HepG2 (cell line): ENCODE measurements at regions not wholly inside any gene's neighbourhood (a gene's known extent, or its start where the extent isn't known, plus 50 kb on each side); places are given as distances from the start of the nearest gene placed in this dataset.

Experiments used
- ATAC-seq: fragments of 200-7000 bp; cut with Tn5 transposase; 3 replicates; pipeline ENCODE4 v1.9.1; 2020; ENCODE audit warnings: mild to moderate bottlenecking, moderate library complexity
- BruUV-seq: library from RNA; stranded (reverse); fragments of 400-500 nt; replicated peaks from 2 replicates; lab custom pipeline; 2021; lab: Mats Ljungman, UMichigan
- CTCF ChIA-PET: fragments of 300-600 bp; formaldehyde crosslinking; extraction: SDS; loops from one replicate; lab custom pipeline; 2021; ENCODE audit warnings: low total read pairs, inconsistent platforms, low intra/inter-chr PET ratio; lab: Yijun Ruan, JAX
- POLR2A ChIA-PET: fragments of 350-600 bp; sonication (Branson Sonifier 250); formaldehyde crosslinking; loops from one replicate; lab custom pipeline; 2020; ENCODE audit warnings: antibody characterized with exemption, inconsistent platforms; lab: Yijun Ruan, JAX
- DNase-seq: peaks from one replicate; pipeline ENCODE4 v3.0.0-alpha.2; 2015; ENCODE audit warnings: low spot score
- FAIRE-seq: peaks from 3 replicates; lab custom pipeline; 2011; peaks lifted over from hg19 to GRCh38; lab: Jason Lieb, UNC
- H2AFZ ChIP-seq: one replicate; pipeline ENCODE4 v1.6.1; 2011; ENCODE audit warnings: low read length, inconsistent platforms
- H3K27ac ChIP-seq: fragments of 300-600 bp; 3 replicates; pipeline ENCODE4 v1.8.0; 2011; ENCODE audit warnings: mixed run types, mild to moderate bottlenecking, mixed read lengths, low read length, inconsistent platforms; ENCODE audit not compliant: insufficient read depth; ENCODE audit errors: extremely low read length
- H3K27me3 ChIP-seq, 2 experiments: fragments of 200-600 bp in 1 of 2; 2 replicates in 1 of 2; 3 replicates in 1 of 2; pipeline versions ENCODE4 v1.6.0 to v1.8.0; 2011; ENCODE audit warnings: low read length in 2 of 2, mild to moderate bottlenecking in 2 of 2, moderate library complexity in 2 of 2, inconsistent platforms in 1 of 2; ENCODE audit not compliant: insufficient read depth in 2 of 2, control insufficient read depth in 1 of 2
- H3K36me3 ChIP-seq, 2 experiments: fragments of 200-600 bp in 1 of 2; replicated peaks in 1 of 2; 2 replicates in 1 of 2; 3 replicates in 1 of 2; pipeline versions ENCODE4 v1.5.1 to v1.8.0; 2011; ENCODE audit warnings: low read length in 2 of 2, inconsistent platforms in 1 of 2; ENCODE audit not compliant: insufficient read depth in 2 of 2, control insufficient read depth in 1 of 2
- H3K4me1 ChIP-seq: 2 replicates; pipeline ENCODE4 v1.5.1; 2012; ENCODE audit warnings: low read length, inconsistent platforms; ENCODE audit not compliant: insufficient read depth
- H3K4me2 ChIP-seq: 2 replicates; pipeline ENCODE4 v1.6.0; 2011; ENCODE audit warnings: low read depth, low read length, inconsistent platforms
- H3K4me3 ChIP-seq, 3 experiments: fragments of 200-600 bp in 1 of 3; sonication (generic), shearing (Covaris generic) in 1 of 3; replicated peaks in 1 of 3; 2 replicates each; pipeline ENCODE4 v1.5.1; 2011 to 2016; ENCODE audit warnings: low read length in 3 of 3, inconsistent platforms in 2 of 3, low read depth in 2 of 3, mild to moderate bottlenecking in 2 of 3, control low read depth in 1 of 3, mixed read lengths in 1 of 3; ENCODE audit not compliant: insufficient read depth in 1 of 3
- H3K79me2 ChIP-seq: one replicate; pipeline ENCODE4 v1.6.1; 2011; ENCODE audit warnings: low read length, inconsistent platforms; ENCODE audit not compliant: insufficient read depth
- H3K9ac ChIP-seq: 2 replicates; pipeline ENCODE4 v1.6.0; 2011; ENCODE audit warnings: mild to moderate bottlenecking, low read depth, low read length, inconsistent platforms; ENCODE audit not compliant: insufficient read depth
- H3K9me3 ChIP-seq: 2 replicates; pipeline ENCODE4 v1.5.1; 2012; ENCODE audit warnings: mild to moderate bottlenecking, low read length
- H4K20me1 ChIP-seq: 2 replicates; pipeline ENCODE4 v1.6.0; 2011; ENCODE audit warnings: inconsistent platforms, mild to moderate bottlenecking, low read length, moderate library complexity; ENCODE audit not compliant: insufficient read depth
- MIXL1 ChIP-seq: IDR thresholded peaks from 2 replicates; pipeline ENCODE4 v1.6.1; 2016
- POGK ChIP-seq: sonication (generic); formaldehyde crosslinking; conservative IDR thresholded peaks from 2 replicates; pipeline ENCODE4 v1.8.0; 2022; ENCODE audit warnings: mild to moderate bottlenecking, moderate library complexity, missing genetic modification reagents
- RARG ChIP-seq: sonication (generic); formaldehyde crosslinking; IDR thresholded peaks from 2 replicates; pipeline ENCODE4 v1.4.0; 2020; ENCODE audit warnings: low read depth, mild to moderate bottlenecking, missing genetic modification reagents
- SP2 ChIP-seq: sonication (generic); formaldehyde crosslinking; IDR thresholded peaks from 2 replicates; pipeline ENCODE4 v1.5.1; 2020; ENCODE audit warnings: mild to moderate bottlenecking, missing genetic modification reagents
- WGBS: methylation state at CpG from one replicate; pipeline ENCODE4 v1.1.6; 2017; ENCODE audit warnings: low lambda C conversion rate; 5-methylcytosine and 5-hydroxymethylcytosine counted together
- in situ Hi-C: cut with HindIII; loops from 2 replicates; pipeline ENCODE4 v1.10.0; 2017; ENCODE audit warnings: low pct_unique_long_range_greater_than_20kb; ENCODE audit not compliant: extremely low pct_ligation_motif_present
- intact Hi-C: fragments of 100-400 bp; cut with micrococcal nuclease; formaldehyde crosslinking; loops from one replicate; pipeline ENCODE4 v1.10.0; 2022; ENCODE audit not compliant: unreplicated experiment
- TF ChIP-seq, protein P1 (sequence below), 2 experiments: sonication (generic) in 1 of 2; formaldehyde crosslinking in 1 of 2; IDR thresholded peaks; 2 replicates each; pipeline versions ENCODE4 v1.4.0 to v1.6.1; 2018 to 2020; ENCODE audit warnings: missing genetic modification reagents in 2 of 2, borderline replicate concordance in 1 of 2, low read depth in 1 of 2, mild to moderate bottlenecking in 1 of 2, missing biosample characterization in 1 of 2
- TF ChIP-seq, protein P2 (sequence below): IDR thresholded peaks from 2 replicates; pipeline ENCODE4 v1.6.1; 2016; ENCODE audit warnings: low read depth, control low read depth

GRCh38 chr3:117941756-117942155 is 1092.9 kb downstream of the IGSF11 start:
- no peak overlapping the region for H3K4me3 ChIP-seq
- no peaks in the 10 kb centered on the region for H3K36me3 ChIP-seq
- H3K27ac ChIP-seq: no peak overlapping the region
- no TSS peak for BruUV-seq
- ATAC-seq (no peak), FAIRE-seq (no peak), DNase-seq (no peak)
- POLR2A ChIA-PET: no interaction called here
- H3K9ac ChIP-seq: no peak overlapping the region
- 7% methylated on average over 4 of the region's 4 CpGs for WGBS
- no peaks in the 10 kb centered on the region for H3K4me1 ChIP-seq
- in situ Hi-C loops (no loop called here), intact Hi-C loops (loop anchor here (10.0 kb wide), 1 partner anchor 403 kb away; no protein-coding TSS in a partner anchor)
- H3K9me3 ChIP-seq: peaks cover 45% of the 10 kb centered on the region
- H3K4me2 ChIP-seq: no peak overlapping the region
- H2AFZ ChIP-seq: no peak overlapping the region
- no peaks in the 10 kb centered on the region for H3K27me3 ChIP-seq
- H4K20me1 ChIP-seq: no peaks in the 10 kb centered on the region
- TF ChIP-seq MIXL1 (no peak), POGK (CRISPR knock-in tag) (no peak), SP2 (no peak), RARG (CRISPR knock-in tag) (no peak)
- TF ChIP-seq, protein P1, sequence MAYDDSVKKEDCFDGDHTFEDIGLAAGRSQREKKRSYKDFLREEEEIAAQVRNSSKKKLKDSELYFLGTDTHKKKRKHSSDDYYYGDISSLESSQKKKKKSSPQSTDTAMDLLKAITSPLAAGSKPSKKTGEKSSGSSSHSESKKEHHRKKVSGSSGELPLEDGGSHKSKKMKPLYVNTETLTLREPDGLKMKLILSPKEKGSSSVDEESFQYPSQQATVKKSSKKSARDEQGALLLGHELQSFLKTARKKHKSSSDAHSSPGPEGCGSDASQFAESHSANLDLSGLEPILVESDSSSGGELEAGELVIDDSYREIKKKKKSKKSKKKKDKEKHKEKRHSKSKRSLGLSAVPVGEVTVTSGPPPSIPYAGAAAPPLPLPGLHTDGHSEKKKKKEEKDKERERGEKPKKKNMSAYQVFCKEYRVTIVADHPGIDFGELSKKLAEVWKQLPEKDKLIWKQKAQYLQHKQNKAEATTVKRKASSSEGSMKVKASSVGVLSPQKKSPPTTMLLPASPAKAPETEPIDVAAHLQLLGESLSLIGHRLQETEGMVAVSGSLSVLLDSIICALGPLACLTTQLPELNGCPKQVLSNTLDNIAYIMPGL (CRISPR knock-in tag; IDR thresholded peaks at IDR 0.05; ENCODE audit: borderline replicate concordance in 1 of 2, low read depth in 1 of 2): no peak
- TF ChIP-seq, protein P2, sequence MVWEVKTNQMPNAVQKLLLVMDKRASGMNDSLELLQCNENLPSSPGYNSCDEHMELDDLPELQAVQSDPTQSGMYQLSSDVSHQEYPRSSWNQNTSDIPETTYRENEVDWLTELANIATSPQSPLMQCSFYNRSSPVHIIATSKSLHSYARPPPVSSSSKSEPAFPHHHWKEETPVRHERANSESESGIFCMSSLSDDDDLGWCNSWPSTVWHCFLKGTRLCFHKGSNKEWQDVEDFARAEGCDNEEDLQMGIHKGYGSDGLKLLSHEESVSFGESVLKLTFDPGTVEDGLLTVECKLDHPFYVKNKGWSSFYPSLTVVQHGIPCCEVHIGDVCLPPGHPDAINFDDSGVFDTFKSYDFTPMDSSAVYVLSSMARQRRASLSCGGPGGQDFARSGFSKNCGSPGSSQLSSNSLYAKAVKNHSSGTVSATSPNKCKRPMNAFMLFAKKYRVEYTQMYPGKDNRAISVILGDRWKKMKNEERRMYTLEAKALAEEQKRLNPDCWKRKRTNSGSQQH (CRISPR knock-in tag): no peak
- no peaks in the 10 kb centered on the region for H3K79me2 ChIP-seq
- CTCF ChIA-PET: no interaction called here
